GM18511 (cell line): ENCODE measurements at regions not wholly inside any gene's neighbourhood (a gene's known extent, or its start where the extent isn't known, plus 50 kb on each side); places are given as distances from the start of the nearest gene placed in this dataset.

Source experiments
- ATAC-seq: cut with Tn5 transposase; IDR thresholded peaks from one replicate; pipeline ENCODE4 v1.9.1; 2021; ENCODE audit warnings: mild to moderate bottlenecking, moderate library complexity; ENCODE audit not compliant: unreplicated experiment

DNA sequence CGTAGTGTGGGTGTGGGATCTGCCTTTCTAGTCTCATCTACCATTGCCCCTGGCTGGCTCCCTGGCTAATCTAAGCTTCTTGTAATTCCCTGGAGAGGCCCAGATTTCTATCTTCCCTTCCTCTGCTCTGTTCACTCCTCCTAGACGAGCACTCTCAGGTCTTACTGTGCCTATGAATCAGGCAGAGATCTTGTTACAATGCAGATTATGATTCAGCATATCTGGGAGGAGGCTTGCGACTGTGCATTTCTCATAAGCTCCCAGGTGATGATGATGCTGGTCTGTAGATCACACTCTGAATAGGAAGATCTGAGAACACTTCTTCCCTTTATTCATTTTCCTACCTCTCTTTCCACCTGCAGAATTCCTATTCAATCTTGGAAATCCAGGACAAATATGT, 200.1 kb downstream of the CBLN1 start:
- ATAC-seq, result no peak

- ATAC-seq, result no peak
Measured at GRCh38 chr16:49081086-49081485, 200.6 kb downstream of the CBLN1 start.

DNA sequence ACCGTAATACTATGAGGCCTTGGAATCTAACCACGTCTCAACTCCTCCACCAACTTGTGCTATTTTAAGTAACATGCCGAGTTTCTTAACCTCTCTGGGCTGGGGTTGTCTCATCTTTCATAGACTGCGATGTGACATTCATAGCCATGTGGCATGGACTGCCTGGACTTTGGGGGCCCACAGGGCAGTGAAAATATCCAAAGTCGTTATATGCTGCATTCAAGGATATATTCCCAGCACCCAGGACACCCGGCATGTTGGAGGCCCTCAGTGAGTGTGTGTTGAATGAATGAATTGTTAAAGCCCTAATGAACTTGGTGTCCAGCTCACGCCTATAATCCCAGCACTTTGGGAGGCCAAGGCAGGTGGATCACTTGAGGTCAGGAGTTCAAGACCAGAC, 203.1 kb downstream of the CBLN1 start:
- no peak for ATAC-seq

DNA sequence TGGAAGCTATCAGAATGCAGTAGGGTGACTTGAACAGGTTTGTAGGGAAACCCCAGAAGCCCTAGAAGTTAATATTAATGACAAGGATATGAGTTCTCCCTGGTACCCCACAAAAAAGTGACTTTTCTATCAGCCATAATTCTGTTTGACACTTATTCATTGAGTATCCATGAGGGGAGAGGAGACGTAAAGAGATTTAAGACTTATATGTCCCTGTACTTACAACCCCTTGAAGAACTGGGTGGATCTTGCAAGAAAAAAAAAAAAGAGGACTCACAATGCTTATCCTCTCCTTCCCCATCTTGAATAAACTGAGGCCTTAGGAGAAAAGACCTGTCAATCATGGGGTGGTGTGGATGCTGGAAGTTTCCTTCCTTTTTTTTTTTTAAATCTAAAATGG, 203.5 kb downstream of the CBLN1 start:
- no peak for ATAC-seq

- no peak for ATAC-seq
Measured at GRCh38 chr16:49075709-49076108, 205.9 kb downstream of the CBLN1 start.

DNA sequence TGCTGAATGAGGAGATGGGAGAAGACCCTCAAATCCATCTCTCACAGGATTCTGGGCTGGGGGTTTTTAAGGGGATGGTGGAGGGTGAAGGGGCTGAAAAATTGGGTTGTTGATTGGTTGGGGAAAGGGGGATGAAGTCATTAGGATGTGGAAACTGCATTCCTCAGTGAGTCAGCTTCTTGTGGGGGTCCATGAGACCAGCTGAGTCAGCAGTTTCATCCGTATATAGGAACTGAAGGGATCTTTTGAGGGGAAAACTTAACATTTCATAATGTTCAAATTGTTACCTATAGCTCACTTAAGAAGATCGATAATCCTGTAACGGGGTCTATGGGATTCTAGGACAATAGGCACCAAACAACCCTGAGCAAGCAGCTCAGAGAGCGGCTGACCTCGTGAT, 213.4 kb downstream of the CBLN1 start:
- no peak for ATAC-seq

- no peak for ATAC-seq
Measured at GRCh38 chr16:49067776-49068175, 213.9 kb downstream of the CBLN1 start.

DNA sequence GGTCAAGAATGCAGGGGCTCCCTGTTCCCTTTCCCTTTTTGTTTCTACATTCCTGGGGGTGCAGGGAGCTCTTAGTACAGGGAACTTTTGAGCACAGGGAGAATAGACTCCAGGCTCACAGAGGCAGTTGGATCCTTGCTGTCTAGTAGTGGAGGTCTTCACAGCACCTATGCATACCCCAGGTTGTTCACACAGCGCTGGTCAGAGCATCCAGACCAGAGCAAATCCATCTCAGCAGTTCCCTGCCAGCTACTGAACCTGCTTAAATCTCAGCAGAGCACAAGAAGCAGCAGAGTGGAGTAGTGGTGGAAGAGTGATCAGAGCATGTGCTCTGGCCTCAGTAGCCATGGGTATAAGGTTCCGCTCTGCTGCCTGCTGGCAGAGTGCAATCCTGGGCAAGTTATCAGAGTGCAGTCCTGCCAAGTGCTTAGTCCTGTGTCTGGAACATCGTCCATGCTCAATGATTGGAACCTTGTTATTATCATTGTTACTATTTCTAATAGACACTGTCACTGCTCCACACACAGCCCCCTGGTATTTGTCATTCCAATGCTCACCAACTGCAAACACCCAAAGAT, 220.4 kb downstream of the CBLN1 start:
- ATAC-seq, result no peak

DNA sequence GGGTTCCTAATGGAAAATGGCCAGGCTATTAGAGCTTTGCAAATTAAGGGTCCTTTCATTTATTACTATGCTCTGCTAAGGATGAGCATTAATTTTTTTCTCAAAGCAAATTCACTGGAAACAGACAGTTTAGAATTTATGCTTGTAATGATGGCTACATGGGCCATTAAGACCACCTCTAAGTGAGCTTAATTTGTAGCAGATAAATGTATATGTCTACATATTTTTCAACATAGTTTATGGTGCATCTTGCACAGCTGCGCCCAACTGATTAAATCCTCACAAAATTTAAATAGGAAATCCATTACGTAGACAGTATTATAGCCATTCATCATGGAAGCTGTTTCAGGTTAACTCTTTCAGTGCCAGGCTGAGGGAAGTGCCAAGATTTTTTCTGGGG, 220.9 kb downstream of the CBLN1 start:
- ATAC-seq, result no peak

DNA sequence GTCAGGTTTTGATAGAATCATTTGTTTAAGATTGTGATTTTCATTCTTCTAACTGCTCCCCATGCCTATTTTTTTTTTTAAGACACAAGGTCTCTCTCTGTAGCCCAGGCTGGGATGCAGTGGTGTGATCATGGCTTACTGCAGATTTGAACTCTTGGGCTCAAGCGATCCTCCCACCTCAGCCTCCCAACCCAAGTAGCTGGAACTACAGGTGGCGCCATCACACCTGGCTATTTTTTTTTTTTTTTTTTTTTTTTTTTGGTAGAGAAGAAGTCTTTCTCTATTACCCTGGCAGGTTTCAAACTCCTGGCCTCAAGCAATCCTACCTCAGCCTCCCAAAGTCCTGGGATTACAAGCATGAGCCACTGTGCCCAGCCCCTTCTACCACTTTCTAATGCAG, 223.3 kb downstream of the CBLN1 start:
- ATAC-seq, result no peak

- ATAC-seq, result no peak
Measured at GRCh38 chr16:49057936-49058335, 223.7 kb downstream of the CBLN1 start.

GRCh38 chr16:49057391-49057790, 224.2 kb downstream of the CBLN1 start:
- ATAC-seq, result no peak

DNA sequence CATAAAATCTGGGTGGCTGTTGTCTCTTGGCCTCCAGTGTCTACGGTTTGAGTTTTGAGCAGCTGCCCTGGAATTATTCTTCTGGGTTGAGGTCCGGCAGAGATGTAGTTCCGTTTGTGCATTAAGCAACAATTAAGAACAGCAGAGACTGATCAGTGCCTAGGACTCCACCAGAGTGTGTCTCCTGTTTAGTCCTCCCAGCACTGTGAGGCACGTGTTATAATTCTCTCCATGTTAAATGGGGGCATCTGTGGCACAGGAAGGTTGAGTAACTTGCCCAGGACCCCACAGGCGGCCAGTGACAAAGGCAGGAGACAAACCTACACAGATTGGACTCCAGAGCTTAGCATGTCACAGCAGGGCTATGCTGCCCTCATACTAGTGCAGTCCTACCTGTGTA, 225.1 kb downstream of the CBLN1 start:
- no peak for ATAC-seq

DNA sequence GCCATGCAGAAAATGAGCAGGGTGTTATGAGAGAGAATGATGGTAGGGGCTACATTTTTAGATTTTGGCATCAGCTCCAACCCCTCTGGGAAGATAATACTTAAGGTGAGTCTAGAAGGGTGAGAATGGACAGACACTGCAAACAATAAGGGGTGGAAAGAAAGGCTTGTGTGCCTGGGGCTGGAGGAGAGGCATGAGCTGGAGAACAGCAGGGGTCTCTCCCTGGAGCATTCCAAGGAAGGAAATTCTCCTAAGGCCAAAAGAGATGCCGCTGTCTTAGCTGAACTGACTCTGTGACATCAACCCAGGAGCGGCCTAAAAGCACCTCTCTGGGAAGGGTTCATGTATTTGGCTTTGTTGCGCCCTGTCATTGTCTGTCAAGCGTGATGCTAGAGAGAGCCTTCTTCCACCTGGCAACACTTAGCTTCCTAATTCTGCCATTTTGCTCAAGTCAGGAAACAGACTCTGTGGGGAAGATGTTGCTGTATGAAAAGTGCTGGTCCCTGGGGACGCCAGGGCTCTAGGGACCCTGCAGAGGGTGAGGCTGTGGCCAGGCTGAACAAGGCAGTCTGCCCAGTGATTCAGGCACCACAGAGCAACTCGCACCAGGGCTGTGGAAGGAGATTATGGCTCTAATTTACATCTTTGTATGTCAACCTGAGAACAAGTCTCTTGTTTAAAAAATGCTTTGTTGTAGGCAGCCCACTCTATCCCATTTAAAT, 225.7 kb downstream of the CBLN1 start:
- no peak for ATAC-seq

DNA sequence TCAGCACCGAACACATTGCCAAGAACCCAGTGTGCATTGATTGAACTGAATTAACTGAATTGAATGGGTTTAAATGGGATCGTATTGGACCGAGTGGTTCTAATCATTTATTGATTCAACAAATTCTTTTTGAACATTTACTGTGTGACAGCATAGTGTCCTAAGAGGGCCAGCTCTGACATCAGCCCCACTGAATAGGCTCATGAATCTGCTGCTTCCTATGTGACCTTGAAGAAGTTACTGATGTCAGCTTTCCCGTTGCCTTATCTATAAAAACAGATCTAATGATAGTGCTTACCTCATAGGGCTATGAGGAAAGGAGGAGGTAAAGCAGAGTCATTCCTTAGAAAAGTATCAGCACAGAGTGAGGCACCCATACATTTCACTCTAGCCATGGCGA, 226.3 kb downstream of the CBLN1 start:
- ATAC-seq, result no peak

DNA sequence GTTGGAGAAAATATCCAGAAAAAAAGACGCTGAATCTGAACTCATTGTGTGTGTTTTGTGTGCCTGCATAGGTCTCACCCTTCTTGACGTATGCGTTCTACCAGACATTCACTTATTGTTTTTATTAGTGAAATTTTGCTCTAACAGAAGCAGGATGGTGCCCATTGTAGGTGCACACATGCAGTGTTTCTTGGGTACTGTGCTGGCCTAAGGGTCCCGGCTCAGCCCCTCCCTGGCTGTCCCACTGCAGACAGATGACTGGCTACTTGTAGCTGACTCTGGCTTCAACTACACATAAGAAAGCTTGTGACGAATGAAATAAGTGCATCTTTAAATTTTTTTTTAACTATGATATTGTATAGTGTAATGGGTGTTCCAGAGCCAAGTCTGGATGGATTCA, 227.0 kb downstream of the CBLN1 start:
- ATAC-seq, result no peak

- no peak for ATAC-seq
Measured at GRCh38 chr16:49052846-49053245, 228.8 kb downstream of the CBLN1 start.

DNA sequence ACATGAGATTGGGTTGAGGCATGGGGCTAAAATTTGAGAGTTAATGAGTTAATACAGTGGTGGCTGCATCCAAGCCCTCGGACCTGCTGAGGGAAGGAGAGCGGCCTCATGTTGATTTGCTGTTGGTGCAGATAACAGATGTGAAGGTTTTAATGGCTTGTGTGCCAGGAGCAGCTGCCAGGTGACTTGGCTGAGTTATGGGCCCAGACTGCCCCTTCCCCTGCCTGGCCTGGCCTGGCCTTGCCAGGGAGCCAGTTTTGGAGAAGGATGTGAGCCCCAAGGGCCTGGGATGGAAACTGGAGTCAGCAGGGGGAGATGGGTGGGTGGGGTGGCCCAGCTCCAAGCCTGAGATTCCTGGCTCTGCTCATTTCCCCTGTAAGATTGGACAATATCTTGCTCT, 230.1 kb downstream of the CBLN1 start:
- ATAC-seq, result no peak

GRCh38 chr16:49050607-49051006, 231.0 kb downstream of the CBLN1 start:
- no peak for ATAC-seq

DNA sequence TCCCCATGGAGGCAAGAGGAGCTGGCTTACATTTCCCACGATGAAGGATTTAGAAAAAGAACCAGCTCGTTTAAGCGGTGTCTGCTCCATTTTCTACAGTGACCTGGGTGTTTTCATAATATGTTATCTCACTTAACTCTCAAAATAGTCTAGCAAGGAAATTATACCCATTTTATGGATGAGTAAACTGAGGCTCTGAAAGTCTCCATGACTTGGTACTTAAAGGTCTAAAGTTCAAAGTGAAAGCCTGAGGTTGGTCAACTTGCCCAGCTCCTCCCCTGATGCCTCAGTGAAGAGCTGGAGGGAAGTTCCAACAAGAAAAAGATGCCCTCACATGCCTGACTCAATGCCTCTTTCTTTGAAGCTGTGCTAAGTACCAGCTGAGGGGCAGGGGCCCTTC, 232.0 kb downstream of the CBLN1 start:
- no peak for ATAC-seq

DNA sequence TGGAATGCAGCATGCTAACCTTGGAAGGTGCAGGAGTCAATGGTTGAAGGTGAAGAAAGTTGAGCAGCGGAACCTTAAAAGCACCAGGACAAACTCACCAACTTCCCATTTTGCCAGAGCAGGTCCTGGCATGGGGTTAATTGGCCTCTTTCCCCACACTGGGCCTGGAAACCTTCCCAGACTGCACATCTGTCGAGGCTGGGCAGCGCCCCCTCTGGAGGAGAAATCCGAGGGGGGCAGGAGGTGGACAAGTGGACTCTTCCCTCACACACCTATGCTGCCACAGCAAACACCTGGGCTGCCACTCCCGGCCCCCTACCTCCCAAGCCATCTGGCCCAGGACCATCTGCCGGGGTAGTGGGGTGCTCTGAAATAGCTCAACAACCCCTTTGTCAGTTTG, 232.4 kb downstream of the CBLN1 start:
- no peak for ATAC-seq

DNA sequence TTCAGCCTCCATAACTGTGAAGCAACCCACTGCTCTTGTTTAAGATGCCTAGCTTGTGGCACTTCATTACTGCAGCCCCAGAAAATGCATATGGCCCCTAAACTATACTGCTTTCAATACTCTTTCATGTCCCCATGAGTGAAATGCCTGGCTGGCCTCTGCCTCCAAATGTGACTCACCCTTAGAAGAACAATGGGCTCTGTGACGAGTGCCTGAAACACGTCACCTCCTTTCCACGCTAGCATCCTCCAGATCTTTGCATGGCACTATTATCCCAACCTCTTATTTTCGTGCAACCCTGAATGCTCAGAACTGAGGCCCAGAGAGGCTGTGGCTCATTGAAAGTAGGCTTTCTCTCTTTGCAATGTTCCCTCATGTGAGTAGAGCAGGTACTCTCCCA, 233.1 kb downstream of the CBLN1 start:
- ATAC-seq, result no peak

- ATAC-seq, result no peak
Measured at GRCh38 chr16:49036126-49036525, 245.5 kb downstream of the CBLN1 start.
